ENCODE measurements at regions not wholly inside any gene's neighbourhood (a gene's known extent, or its start where the extent isn't known, plus 50 kb on each side); places are given as distances from the start of the nearest gene placed in this dataset.

DNA sequence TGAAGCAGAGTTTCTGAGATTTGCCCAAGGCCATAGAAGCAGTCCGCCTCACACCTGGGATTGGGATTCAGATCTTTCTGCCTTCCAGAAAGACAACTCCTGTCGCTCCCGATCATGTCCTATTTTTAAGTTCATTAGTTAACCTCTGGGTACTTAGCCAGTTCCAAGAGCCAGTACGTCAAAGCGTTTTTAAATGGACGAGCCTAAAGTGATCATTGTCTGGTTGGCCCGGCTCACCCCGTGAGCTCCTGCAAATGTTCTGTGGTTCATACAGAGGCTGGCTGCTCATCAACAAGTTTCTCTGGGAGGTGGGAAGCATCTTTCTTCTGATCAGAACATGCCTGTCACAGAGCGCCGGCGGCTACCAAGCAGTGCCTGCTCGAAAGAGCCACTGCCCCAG is 554.5 kb upstream of the WWC1 start:
- no peaks in the 10 kb centered on the region for H3K27me3 ChIP-seq (ENCODE audit: control insufficient read depth in 2 of 2, insufficient read depth in 2 of 2, low read length in 2 of 2)
- POLR2A ChIA-PET: no interaction called here
- intact Hi-C loops (cut with micrococcal nuclease): no loop called here
- H3K9ac ChIP-seq (replicated peaks; ENCODE audit: extremely low read depth, insufficient read depth, low read length): no peak overlapping the region
- H3K4me2 ChIP-seq (ENCODE audit: insufficient read depth, low read length): no peak overlapping the region
- H3K4me3 ChIP-seq (replicated peaks in 1 of 3; ENCODE audit: insufficient read depth in 1 of 3, low read depth in 1 of 3, low read length in 3 of 3): no peak overlapping the region
- no peaks in the 10 kb centered on the region for H3K36me3 ChIP-seq (ENCODE audit: control insufficient read depth in 2 of 2, extremely low read depth in 1 of 2, insufficient read depth in 2 of 2, low read length in 2 of 2)
- no peaks in the 10 kb centered on the region for H3K9me1 ChIP-seq (replicated peaks; ENCODE audit: control insufficient read depth, extremely low read depth, insufficient read depth, low read length)
- dilution Hi-C loops (cut with MboI; ENCODE audit: extremely low pct_ligation_motif_present, low sequenced_read_pairs): no loop called here
- CTCF ChIA-PET: no interaction called here
- H3K4me1 ChIP-seq (ENCODE audit: control insufficient read depth, extremely low read depth, insufficient read depth, low read length): no peaks in the 10 kb centered on the region
- H4K20me1 ChIP-seq (replicated peaks; ENCODE audit: control insufficient read depth, extremely low read depth, insufficient read depth, low read length): no peaks in the 10 kb centered on the region
- no peak overlapping the region for H3K27ac ChIP-seq (ENCODE audit: insufficient read depth, low read depth, low read length)
- TF ChIP-seq FOS (IDR thresholded peaks at IDR 0.05; ENCODE audit: borderline replicate concordance, insufficient read depth, low read length) (no peak), GATA2 (IDR thresholded peaks at IDR 0.05; ENCODE audit: insufficient read depth, insufficient read length, low read depth, low read length) (no peak), CTCF (IDR thresholded peaks at IDR 0.05; ENCODE audit: extremely low read depth in 1 of 2, insufficient read depth in 1 of 2, low read depth in 1 of 2, low read length in 2 of 2) (no peak), MYC (IDR thresholded peaks at IDR 0.05; ENCODE audit: low read depth, low read length) (no peak)
- DNase-seq (ENCODE audit: low read depth, low spot score) (no peak), FAIRE-seq (no peak)
- no peak overlapping the region for H2AFZ ChIP-seq (ENCODE audit: low read depth, low read length)
- peaks cover 2% of the 10 kb centered on the region for H3K9me3 ChIP-seq (replicated peaks; ENCODE audit: control insufficient read depth, insufficient read depth, low read length)
- H3K79me2 ChIP-seq (ENCODE audit: control insufficient read depth, insufficient read depth, low read length): no peaks in the 10 kb centered on the region
- no TSS peak for BruUV-seq (replicated peaks)

GRCh38 chr5:167743695-167744464 is 547.6 kb upstream of the WWC1 start:
- Histone ChIP-seq H3K4me3 (replicated peaks in 1 of 3; ENCODE audit: insufficient read depth in 1 of 3, low read depth in 1 of 3, low read length in 3 of 3) (no peak overlapping the region), H3K27me3 (ENCODE audit: control insufficient read depth in 2 of 2, insufficient read depth in 2 of 2, low read length in 2 of 2) (no peaks in the 10 kb centered on the region), H4K20me1 (replicated peaks; ENCODE audit: control insufficient read depth, extremely low read depth, insufficient read depth, low read length) (no peaks in the 10 kb centered on the region), H2AFZ (ENCODE audit: low read depth, low read length) (no peak overlapping the region), H3K27ac (ENCODE audit: insufficient read depth, low read depth, low read length) (no peak overlapping the region), H3K9ac (replicated peaks; ENCODE audit: extremely low read depth, insufficient read depth, low read length) (no peak overlapping the region), H3K9me3 (replicated peaks; ENCODE audit: control insufficient read depth, insufficient read depth, low read length) (peaks cover 2% of the 10 kb centered on the region), H3K36me3 (ENCODE audit: control insufficient read depth in 2 of 2, extremely low read depth in 1 of 2, insufficient read depth in 2 of 2, low read length in 2 of 2) (no peaks in the 10 kb centered on the region), H3K4me1 (ENCODE audit: control insufficient read depth, extremely low read depth, insufficient read depth, low read length) (no peaks in the 10 kb centered on the region), H3K9me1 (replicated peaks; ENCODE audit: control insufficient read depth, extremely low read depth, insufficient read depth, low read length) (no peaks in the 10 kb centered on the region), H3K4me2 (ENCODE audit: insufficient read depth, low read length) (no peak overlapping the region), H3K79me2 (ENCODE audit: control insufficient read depth, insufficient read depth, low read length) (no peaks in the 10 kb centered on the region)
- dilution Hi-C loops (cut with MboI; ENCODE audit: extremely low pct_ligation_motif_present, low sequenced_read_pairs): no loop called here
- ChIA-PET POLR2A (no interaction called here), CTCF (no interaction called here)
- no TSS peak for BruUV-seq (replicated peaks)
- TF ChIP-seq EZH2 (IDR thresholded peaks at IDR 0.05; ENCODE audit: borderline replicate concordance, low read depth, low read length, severe bottlenecking): no peak
- TF ChIP-seq MAX (IDR thresholded peaks at IDR 0.05; ENCODE audit: insufficient read depth, insufficient read length): no peak
- intact Hi-C loops (cut with micrococcal nuclease): no loop called here
- FAIRE-seq (no peak), DNase-seq (ENCODE audit: low read depth, low spot score) (no peak)

All from endothelial cell of umbilical vein (primary cell).